Endothelial cell of umbilical vein (primary cell): ENCODE measurements at regions not wholly inside any gene's neighbourhood (a gene's known extent, or its start where the extent isn't known, plus 50 kb on each side); places are given as distances from the start of the nearest gene placed in this dataset.

Source experiments
- BruUV-seq: library from RNA; stranded (reverse); fragments of 400-500 nt; replicated peaks from 2 replicates; lab custom pipeline; 2021; lab: Mats Ljungman, UMichigan
- CTCF ChIA-PET: fragments of 300-600, 350-600 bp; sonication (Branson Sonifier 250); formaldehyde crosslinking; loops from one replicate; lab custom pipeline; 2021; ENCODE audit warnings: antibody characterized with exemption, inconsistent platforms; lab: Charles Lee
- POLR2A ChIA-PET: fragments of 300-600, 350-600 bp; sonication (Branson Sonifier 250); formaldehyde crosslinking; loops from one replicate; lab custom pipeline; 2021; ENCODE audit warnings: antibody characterized with exemption, inconsistent platforms; lab: Charles Lee
- DNase-seq: peaks from one replicate; pipeline ENCODE4 v3.0.0-alpha.2; 2011; ENCODE audit warnings: low read depth, low spot score
- FAIRE-seq: peaks from 2 replicates; lab custom pipeline; 2011; peaks lifted over from hg19 to GRCh38; lab: Jason Lieb, UNC
- H2AFZ ChIP-seq: 2 replicates; pipeline ENCODE4 v1.6.0; 2012; ENCODE audit warnings: low read depth, low read length, control low read depth, inconsistent platforms
- H3K27ac ChIP-seq: 2 replicates; pipeline ENCODE4 v1.5.1; 2011; ENCODE audit warnings: low read depth, mild to moderate bottlenecking, control low read depth, low read length, moderate library complexity; ENCODE audit not compliant: insufficient read depth
- H3K27me3 ChIP-seq, 2 experiments: 2 replicates each; pipeline versions ENCODE4 v1.6.0 to v1.6.1; 2011; ENCODE audit warnings: low read length in 2 of 2, mixed read lengths in 1 of 2; ENCODE audit not compliant: control insufficient read depth in 2 of 2, insufficient read depth in 2 of 2
- H3K36me3 ChIP-seq, 2 experiments: 2 replicates in 1 of 2; 3 replicates in 1 of 2; pipeline ENCODE4 v1.5.1; 2011; ENCODE audit warnings: low read length in 2 of 2, mild to moderate bottlenecking in 1 of 2, moderate library complexity in 1 of 2; ENCODE audit not compliant: control insufficient read depth in 2 of 2, insufficient read depth in 2 of 2; ENCODE audit errors: extremely low read depth in 1 of 2
- H3K4me1 ChIP-seq: 3 replicates; pipeline ENCODE4 v1.5.1; 2011; ENCODE audit warnings: mild to moderate bottlenecking, low read length; ENCODE audit not compliant: control insufficient read depth, insufficient read depth; ENCODE audit errors: extremely low read depth
- H3K4me2 ChIP-seq: 2 replicates; pipeline ENCODE4 v1.6.1; 2011; ENCODE audit warnings: low read length, control low read depth, mixed read lengths; ENCODE audit not compliant: insufficient read depth
- H3K4me3 ChIP-seq, 3 experiments: fragments of 200-600 bp in 1 of 3; sonication (generic), shearing (Covaris generic) in 1 of 3; replicated peaks in 1 of 3; 2 replicates each; pipeline ENCODE4 v1.5.1; 2011 to 2016; ENCODE audit warnings: control low read depth in 3 of 3, low read length in 3 of 3, mild to moderate bottlenecking in 2 of 3, inconsistent platforms in 1 of 3, low read depth in 1 of 3, moderate library complexity in 1 of 3; ENCODE audit not compliant: insufficient read depth in 1 of 3
- H3K79me2 ChIP-seq: 2 replicates; pipeline ENCODE4 v1.6.0; 2012; ENCODE audit warnings: low read length, inconsistent platforms; ENCODE audit not compliant: control insufficient read depth, insufficient read depth
- H3K9ac ChIP-seq: replicated peaks from 2 replicates; pipeline ENCODE3; 2011; ENCODE audit warnings: low read length, control low read depth; ENCODE audit not compliant: insufficient read depth; ENCODE audit errors: extremely low read depth
- H3K9me1 ChIP-seq: replicated peaks from 3 replicates; pipeline ENCODE4 v1.6.0; 2011; ENCODE audit warnings: mild to moderate bottlenecking, low read length; ENCODE audit not compliant: control insufficient read depth, insufficient read depth; ENCODE audit errors: extremely low read depth
- H3K9me3 ChIP-seq: replicated peaks from 2 replicates; pipeline ENCODE4 v1.5.1; 2012; ENCODE audit warnings: low read length, inconsistent platforms; ENCODE audit not compliant: control insufficient read depth, insufficient read depth
- H4K20me1 ChIP-seq: replicated peaks from 2 replicates; pipeline ENCODE3; 2011; ENCODE audit warnings: mild to moderate bottlenecking, low read length; ENCODE audit not compliant: control insufficient read depth, insufficient read depth; ENCODE audit errors: extremely low read depth
- CTCF ChIP-seq, 2 donors: IDR thresholded peaks; 1 replicate in 1 of 2; 2 replicates in 1 of 2; pipeline ENCODE4 v1.5.1; 2011; ENCODE audit warnings: low read length in 2 of 2, mild to moderate bottlenecking in 2 of 2, moderate library complexity in 2 of 2, control low read depth in 1 of 2, inconsistent platforms in 1 of 2, low read depth in 1 of 2; ENCODE audit not compliant: insufficient read depth in 1 of 2; ENCODE audit errors: extremely low read depth in 1 of 2
- EZH2 ChIP-seq: IDR thresholded peaks from 2 replicates; pipeline ENCODE4 v1.6.1; 2012; ENCODE audit warnings: borderline replicate concordance, low read depth, mild to moderate bottlenecking, moderate library complexity, low read length, inconsistent platforms; ENCODE audit not compliant: severe bottlenecking
- FOS ChIP-seq: IDR thresholded peaks from 2 replicates; pipeline ENCODE4 v1.6.1; 2011; ENCODE audit warnings: mild to moderate bottlenecking, low read length, moderate library complexity, borderline replicate concordance; ENCODE audit not compliant: insufficient read depth
- GATA2 ChIP-seq: IDR thresholded peaks from 2 replicates; pipeline ENCODE4 v1.7.0; 2011; ENCODE audit warnings: low read depth, mild to moderate bottlenecking, moderate library complexity, mixed read lengths, low read length; ENCODE audit not compliant: insufficient read length, insufficient read depth
- JUN ChIP-seq: IDR thresholded peaks from 2 replicates; pipeline ENCODE4 v1.6.1; 2011; ENCODE audit warnings: borderline replicate concordance, low read depth; ENCODE audit not compliant: insufficient read length, insufficient read depth
- MAX ChIP-seq: IDR thresholded peaks from 2 replicates; pipeline ENCODE4 v1.6.1; 2011; ENCODE audit not compliant: insufficient read depth, insufficient read length
- MYC ChIP-seq: IDR thresholded peaks from one replicate; pipeline ENCODE4 v1.6.1; 2011; ENCODE audit warnings: mild to moderate bottlenecking, low read depth, low read length
- POLR2A ChIP-seq: IDR thresholded peaks from 2 replicates; pipeline ENCODE4 v1.6.1; 2012; ENCODE audit warnings: low read depth, mild to moderate bottlenecking, control low read depth, low read length
- POLR2AphosphoS5 ChIP-seq: IDR thresholded peaks from 2 replicates; pipeline ENCODE4 v1.6.1; 2012; ENCODE audit warnings: low read depth, mild to moderate bottlenecking, control low read depth, low read length, moderate library complexity; ENCODE audit not compliant: insufficient read depth
- dilution Hi-C: fragments of 300-500 bp; cut with MboI; formaldehyde crosslinking; loops from one replicate; pipeline ENCODE4 v1.15.0; 2019; ENCODE audit warnings: low sequenced_read_pairs; ENCODE audit not compliant: extremely low pct_ligation_motif_present
- intact Hi-C: fragments of 100-400 bp; cut with micrococcal nuclease; formaldehyde crosslinking; loops from one replicate; pipeline ENCODE4 v1.10.0; 2022

- Histone ChIP-seq H3K9me3 (no peaks in the 10 kb centered on the region), H3K9ac (no peak overlapping the region), H3K27ac (no peak overlapping the region), H3K4me1 (no peaks in the 10 kb centered on the region), H2AFZ (no peak overlapping the region), H3K27me3 (no peaks in the 10 kb centered on the region), H3K4me2 (no peak overlapping the region), H3K36me3 (no peaks in the 10 kb centered on the region), H3K79me2 (no peaks in the 10 kb centered on the region), H3K9me1 (no peaks in the 10 kb centered on the region), H3K4me3 (no peak overlapping the region), H4K20me1 (no peaks in the 10 kb centered on the region)
- intact Hi-C loops, result no loop called here
- POLR2A ChIA-PET, result no interaction called here
- dilution Hi-C loops, result no loop called here
- TF ChIP-seq CTCF (IDR thresholded peaks at IDR 0.05; ENCODE audit: extremely low read depth in 1 of 2, insufficient read depth in 1 of 2, low read depth in 1 of 2, low read length in 2 of 2) (no peak), GATA2 (no peak), POLR2A (no peak), MAX (no peak), MYC (no peak), FOS (no peak), POLR2AphosphoS5 (no peak), JUN (no peak), EZH2 (no peak)
- CTCF ChIA-PET, result no interaction called here
- FAIRE-seq (no peak), DNase-seq (no peak)
- BruUV-seq, result no TSS peak
These were observed 1280.9 kb upstream of the TENM3 start for GRCh38 chr4:180962268-180962667.
